ENCODE measurements at regions not wholly inside any gene's neighbourhood (a gene's known extent, or its start where the extent isn't known, plus 50 kb on each side); places are given as distances from the start of the nearest gene placed in this dataset.

DNA sequence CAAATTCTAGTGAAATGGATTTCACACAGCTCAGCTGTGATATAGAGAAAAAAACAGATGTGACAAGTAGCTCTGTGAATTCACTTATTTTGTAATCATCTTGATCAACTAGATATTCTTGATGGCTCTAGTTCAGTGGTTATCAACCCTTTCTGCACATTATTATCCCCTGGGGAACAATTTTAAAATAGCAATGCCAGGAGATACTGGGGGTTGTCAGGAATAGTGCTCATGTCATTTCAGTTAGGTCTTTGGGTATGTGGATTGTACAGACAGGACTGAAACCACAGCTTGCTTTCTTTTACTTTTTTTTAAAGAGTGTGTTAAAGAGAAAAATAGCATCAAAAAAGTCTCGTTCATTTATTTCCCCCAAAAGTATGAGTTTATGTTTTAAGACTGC is 269.0 kb upstream of the PDGFD start:
- POLR2A ChIA-PET (ENCODE audit: low non-redundant PET) = no interaction called here
- CTCF ChIA-PET = no interaction called here
- no peak overlapping the region for H3K27ac ChIP-seq
- TF ChIP-seq, protein P1, sequence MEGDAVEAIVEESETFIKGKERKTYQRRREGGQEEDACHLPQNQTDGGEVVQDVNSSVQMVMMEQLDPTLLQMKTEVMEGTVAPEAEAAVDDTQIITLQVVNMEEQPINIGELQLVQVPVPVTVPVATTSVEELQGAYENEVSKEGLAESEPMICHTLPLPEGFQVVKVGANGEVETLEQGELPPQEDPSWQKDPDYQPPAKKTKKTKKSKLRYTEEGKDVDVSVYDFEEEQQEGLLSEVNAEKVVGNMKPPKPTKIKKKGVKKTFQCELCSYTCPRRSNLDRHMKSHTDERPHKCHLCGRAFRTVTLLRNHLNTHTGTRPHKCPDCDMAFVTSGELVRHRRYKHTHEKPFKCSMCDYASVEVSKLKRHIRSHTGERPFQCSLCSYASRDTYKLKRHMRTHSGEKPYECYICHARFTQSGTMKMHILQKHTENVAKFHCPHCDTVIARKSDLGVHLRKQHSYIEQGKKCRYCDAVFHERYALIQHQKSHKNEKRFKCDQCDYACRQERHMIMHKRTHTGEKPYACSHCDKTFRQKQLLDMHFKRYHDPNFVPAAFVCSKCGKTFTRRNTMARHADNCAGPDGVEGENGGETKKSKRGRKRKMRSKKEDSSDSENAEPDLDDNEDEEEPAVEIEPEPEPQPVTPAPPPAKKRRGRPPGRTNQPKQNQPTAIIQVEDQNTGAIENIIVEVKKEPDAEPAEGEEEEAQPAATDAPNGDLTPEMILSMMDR (conservative IDR thresholded peaks at IDR 0.05; ENCODE audit: low read depth) = no peak
- DNase-seq (ENCODE audit: low spot score) = no peak

DNA sequence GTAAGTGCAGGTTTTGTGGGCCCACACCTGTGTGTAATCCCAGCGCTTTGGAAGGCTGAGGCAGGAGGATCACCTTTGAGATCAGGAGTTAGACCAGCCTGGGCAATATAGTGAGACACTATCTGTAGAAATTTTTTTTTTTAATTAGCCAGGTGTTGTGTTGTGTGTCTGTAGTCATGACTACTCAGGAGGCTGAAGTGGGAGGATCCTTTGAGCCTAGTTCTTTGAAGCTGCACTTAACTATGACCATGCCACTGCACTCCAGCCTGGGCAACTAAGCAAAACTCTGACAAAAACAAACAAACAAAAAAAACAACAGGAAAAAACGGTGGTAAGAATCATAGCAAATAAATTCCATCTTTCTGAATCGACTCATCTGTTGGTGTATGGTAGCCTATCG is 268.6 kb upstream of the PDGFD start:
- TF ChIP-seq, protein P1 (conservative IDR thresholded peaks at IDR 0.05; ENCODE audit: low read depth) = no peak
- DNase-seq (ENCODE audit: low spot score) = no peak
- ChIA-PET CTCF (no interaction called here), POLR2A (ENCODE audit: low non-redundant PET) (no interaction called here)
- H3K27ac ChIP-seq = no peak overlapping the region

DNA sequence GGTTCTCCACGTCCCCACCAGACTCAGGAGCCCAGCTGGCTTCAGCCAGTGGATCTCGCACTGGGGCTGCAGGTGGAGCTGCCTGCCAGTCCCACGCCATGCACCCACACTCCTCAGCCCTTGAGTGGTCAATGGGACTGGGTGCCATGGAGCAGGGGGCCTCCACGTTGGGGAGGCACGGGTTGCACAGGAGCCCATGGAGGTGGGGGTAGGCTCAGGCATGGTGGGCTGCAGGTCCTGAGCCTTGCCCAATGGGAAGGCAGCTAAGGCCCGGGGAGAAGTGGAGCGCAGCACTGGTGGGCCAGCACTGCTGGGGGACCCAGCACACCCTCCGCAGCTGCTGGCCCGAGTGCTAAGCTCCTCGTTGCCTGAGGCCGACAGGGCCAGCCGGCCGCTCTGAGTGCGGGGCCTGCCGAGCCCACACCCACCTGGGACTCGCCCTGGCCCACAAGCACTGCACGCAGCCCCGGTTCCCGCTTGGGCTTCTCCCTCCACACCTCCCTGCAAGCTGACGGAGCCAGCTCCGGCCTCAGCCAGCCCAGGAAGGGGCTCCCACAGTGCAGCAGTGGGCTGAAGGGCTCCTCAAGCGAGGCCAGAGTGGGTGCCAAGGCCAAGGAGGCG is 258.5 kb upstream of the PDGFD start:
- DNase-seq (ENCODE audit: low spot score) = no peak
- TF ChIP-seq, protein P1 (conservative IDR thresholded peaks at IDR 0.05; ENCODE audit: low read depth) = no peak
- H3K27ac ChIP-seq = no peak overlapping the region
- ChIA-PET CTCF (interaction anchor here (0.6 kb wide), 1 partner anchor 1026 kb away, joined by 4 read pairs; no protein-coding TSS in a partner anchor), POLR2A (ENCODE audit: low non-redundant PET) (no interaction called here)

DNA sequence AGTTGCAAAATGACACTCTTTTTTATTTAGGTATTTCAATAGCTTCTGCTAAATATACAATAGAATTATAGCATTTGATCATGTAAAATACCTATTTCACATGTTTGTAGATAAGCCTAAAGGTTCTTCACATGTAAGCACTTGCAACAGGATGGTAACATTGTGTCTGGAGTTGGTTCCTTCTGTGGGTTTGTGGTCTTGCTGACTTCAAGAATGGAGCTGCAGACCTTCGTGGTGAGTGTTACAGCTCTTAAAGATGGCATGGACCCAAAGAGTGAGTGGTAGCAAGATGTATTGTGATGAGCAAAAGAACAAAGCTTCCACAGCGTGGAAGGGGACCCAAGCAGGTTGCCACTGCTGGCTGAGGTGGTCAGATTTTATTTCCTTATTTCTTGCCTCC is 246.4 kb upstream of the PDGFD start:
- POLR2A ChIA-PET (ENCODE audit: low non-redundant PET) = no interaction called here
- TF ChIP-seq, protein P1 (conservative IDR thresholded peaks at IDR 0.05; ENCODE audit: low read depth) = no peak
- CTCF ChIA-PET = no interaction called here
- no peak for DNase-seq (ENCODE audit: low spot score)
- no peak overlapping the region for H3K27ac ChIP-seq

DNA sequence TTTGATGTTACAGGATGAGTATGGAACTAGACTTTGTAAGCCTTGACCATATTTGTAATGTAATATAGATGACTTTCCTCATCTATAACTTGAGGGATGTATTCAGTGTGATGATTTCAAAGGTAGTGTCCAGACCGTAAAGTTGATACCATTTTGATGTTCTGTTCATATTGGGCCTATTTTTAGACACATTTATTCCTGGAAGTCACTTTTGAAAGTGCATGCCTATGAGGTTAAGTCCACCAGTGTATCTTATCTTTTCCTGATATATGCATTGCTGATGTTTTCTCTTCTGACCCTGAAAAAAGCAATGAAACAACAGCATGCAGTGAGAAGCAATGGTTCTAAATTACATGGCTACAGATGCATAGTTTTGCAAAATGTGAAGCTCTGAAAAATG is 244.7 kb upstream of the PDGFD start:
- DNase-seq (ENCODE audit: low spot score) = no peak
- ChIA-PET CTCF (interaction anchor here (0.7 to 1.0 kb wide), 2 partner anchors 18 to 59 kb away, joined by 3 to 6 read pairs; no protein-coding TSS in a partner anchor), POLR2A (ENCODE audit: low non-redundant PET) (no interaction called here)
- TF ChIP-seq, protein P1 (conservative IDR thresholded peaks at IDR 0.05; ENCODE audit: low read depth) = no peak
- H3K27ac ChIP-seq = no peak overlapping the region

DNA sequence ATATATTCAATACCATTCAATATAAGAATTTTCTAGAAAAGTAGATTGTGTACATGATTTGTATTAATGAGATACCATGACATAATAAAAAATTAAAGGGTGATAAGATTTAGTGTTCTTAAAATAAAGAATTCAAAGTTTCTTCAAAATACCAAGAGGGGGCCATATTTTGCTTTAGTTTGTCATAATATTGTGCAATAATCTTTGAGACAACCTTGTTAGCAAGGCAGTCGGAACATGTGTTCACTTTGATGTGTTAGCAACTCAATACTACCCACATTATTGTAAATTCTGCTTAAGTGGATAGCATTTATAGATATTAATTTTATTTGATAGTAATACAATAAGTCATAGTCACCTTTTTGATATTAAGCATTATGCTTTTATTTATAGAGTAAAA is 241.3 kb upstream of the PDGFD start:
- no peak for DNase-seq (ENCODE audit: low spot score)
- no peak overlapping the region for H3K27ac ChIP-seq
- ChIA-PET POLR2A (ENCODE audit: low non-redundant PET) (no interaction called here), CTCF (no interaction called here)
- TF ChIP-seq, protein P1 (conservative IDR thresholded peaks at IDR 0.05; ENCODE audit: low read depth) = no peak
